ENCODE measurements at regions not wholly inside any gene's neighbourhood (a gene's known extent, or its start where the extent isn't known, plus 50 kb on each side); places are given as distances from the start of the nearest gene placed in this dataset.
"Not testable (repeated sequence)": the region's sequence is repeated elsewhere in the genome, so short reads cannot be mapped to it uniquely, and the experiment has no call there.

DNA sequence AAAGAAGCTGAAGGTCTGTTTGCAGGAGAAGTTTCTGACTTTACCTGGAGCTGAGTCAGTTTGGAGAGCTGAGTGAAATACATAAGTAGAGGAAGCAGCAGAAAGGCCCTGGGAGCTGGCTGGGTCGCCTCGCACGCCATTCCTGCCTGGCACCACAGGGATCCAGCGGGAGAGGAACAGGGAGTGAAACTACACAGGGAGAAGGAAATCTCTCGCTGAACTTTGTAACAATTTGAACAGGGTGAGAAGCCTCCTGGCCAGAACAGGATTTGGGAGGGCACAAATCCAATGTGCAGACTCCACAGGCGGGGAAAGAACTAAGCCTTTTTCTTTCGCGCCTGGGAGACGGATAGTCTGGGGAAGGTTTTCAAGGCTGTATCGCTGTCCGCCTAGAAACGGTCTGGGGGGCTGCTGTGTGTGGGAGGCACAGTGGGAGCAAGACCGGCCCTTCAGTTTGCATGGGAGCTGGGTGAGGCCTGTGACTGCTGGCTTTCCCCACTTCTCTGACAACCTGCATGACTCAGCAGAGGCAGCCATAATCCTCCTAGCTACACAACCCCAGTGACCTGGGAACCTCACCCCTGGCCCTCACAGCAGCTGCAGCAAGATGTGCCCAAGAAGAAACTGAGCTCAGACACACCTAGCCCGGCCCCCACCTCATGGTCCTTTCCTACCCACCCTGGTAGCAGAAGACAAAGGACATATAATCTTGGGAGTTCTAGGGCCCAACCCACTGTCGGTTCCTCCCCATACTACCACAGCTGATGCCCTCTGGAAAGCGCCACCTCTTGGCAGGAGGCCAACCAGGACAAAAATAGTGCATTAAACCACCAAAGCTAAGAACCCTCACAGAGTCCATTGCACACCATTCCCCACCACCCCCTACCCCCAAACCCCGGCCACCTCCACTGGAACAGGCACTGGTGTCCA lies 778.6 kb downstream of the KCNJ2 start:
- no CpG with 5 or more reads among the region's 17 CpGs for WGBS (ENCODE audit: extremely low coverage, insufficient coverage, insufficient read length)
- H3K79me1 ChIP-seq (ENCODE audit: low read length), result no peaks in the 10 kb centered on the region
- H3K4me1 ChIP-seq (ENCODE audit: control insufficient read depth in 1 of 2, insufficient read depth in 2 of 2, low read length in 2 of 2), result no peaks in the 10 kb centered on the region
- no peaks in the 10 kb centered on the region for H3K36me3 ChIP-seq (ENCODE audit: control insufficient read depth in 1 of 2, insufficient read depth in 2 of 2, low read length in 2 of 2)
- peaks cover 3% of the 10 kb centered on the region for H3K9me3 ChIP-seq (ENCODE audit: insufficient read depth, low read depth, low read length)
- no peak overlapping the region for H3K14ac ChIP-seq (ENCODE audit: low read length)
- no peak overlapping the region for H4K91ac ChIP-seq (ENCODE audit: low read depth, low read length)
- no peaks in the 10 kb centered on the region for H3K27me3 ChIP-seq (ENCODE audit: insufficient read depth, low read length)
- H2BK120ac ChIP-seq (ENCODE audit: insufficient read depth, low read length, poor library complexity), result peak overlapping the region; percentile 13
- H3K23ac ChIP-seq (ENCODE audit: low read length), result no peak overlapping the region
- H3K9ac ChIP-seq (ENCODE audit: low read length), result no peak overlapping the region
- H4K12ac ChIP-seq (ENCODE audit: low read depth, low read length), result no peak overlapping the region
- no peak overlapping the region for H4K8ac ChIP-seq (ENCODE audit: low read depth, low read length)
- no peaks in the 10 kb centered on the region for H3K79me2 ChIP-seq (ENCODE audit: control insufficient read depth, insufficient read depth, low read length, poor library complexity)
- H2AFZ ChIP-seq (ENCODE audit: insufficient read depth, low read length, poor library complexity), result no peak overlapping the region
- no peak overlapping the region for H3K4me3 ChIP-seq (ENCODE audit: low read depth, low read length)
- no peak overlapping the region for H3K4me2 ChIP-seq (ENCODE audit: low read length)
- H3K4ac ChIP-seq (ENCODE audit: low read depth, low read length), result no peak overlapping the region
- H3K18ac ChIP-seq (ENCODE audit: low read length), result no peak overlapping the region
- no peak overlapping the region for H2AK5ac ChIP-seq (ENCODE audit: low read length)
- DNase-seq, result no peak
- no peak overlapping the region for H2BK5ac ChIP-seq (ENCODE audit: low read depth, low read length, poor library complexity)
- no peak overlapping the region for H3K27ac ChIP-seq (ENCODE audit: low read depth, low read length)
- no peak overlapping the region for H2BK12ac ChIP-seq (ENCODE audit: low read length)

DNA sequence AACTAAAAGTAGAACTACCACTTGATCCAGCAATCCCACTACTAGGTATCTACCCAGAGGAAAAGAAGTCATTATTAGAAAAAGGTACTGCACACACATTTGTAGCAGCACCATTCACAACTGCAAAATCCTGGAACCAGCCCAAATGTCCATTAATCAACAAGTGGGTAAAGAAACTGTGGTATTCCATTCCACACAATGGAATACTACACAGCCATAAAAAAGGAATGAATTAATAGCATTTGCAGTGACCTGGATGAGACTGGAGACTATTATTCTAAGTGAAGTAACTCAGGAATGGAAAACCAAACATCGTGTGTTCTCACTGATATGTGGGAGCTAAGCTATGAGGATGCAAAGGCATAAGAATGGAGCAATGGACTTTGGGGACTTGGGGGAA lies 783.8 kb downstream of the KCNJ2 start:
- not testable (repeated sequence) for H3K23ac ChIP-seq (ENCODE audit: low read length); H4K91ac ChIP-seq (ENCODE audit: low read depth, low read length); H2BK5ac ChIP-seq (ENCODE audit: low read depth, low read length, poor library complexity); H3K9ac ChIP-seq (ENCODE audit: low read length); DNase-seq; H3K4me2 ChIP-seq (ENCODE audit: low read length); H3K4me3 ChIP-seq (ENCODE audit: low read depth, low read length); H4K12ac ChIP-seq (ENCODE audit: low read depth, low read length); H3K27me3 ChIP-seq (ENCODE audit: insufficient read depth, low read length); H3K18ac ChIP-seq (ENCODE audit: low read length); H4K8ac ChIP-seq (ENCODE audit: low read depth, low read length); H2AK5ac ChIP-seq (ENCODE audit: low read length); H3K4me1 ChIP-seq (ENCODE audit: control insufficient read depth in 1 of 2, insufficient read depth in 2 of 2, low read length in 2 of 2); H3K9me3 ChIP-seq (ENCODE audit: insufficient read depth, low read depth, low read length); H2BK120ac ChIP-seq (ENCODE audit: insufficient read depth, low read length, poor library complexity); H3K36me3 ChIP-seq (ENCODE audit: control insufficient read depth in 1 of 2, insufficient read depth in 2 of 2, low read length in 2 of 2); H3K27ac ChIP-seq (ENCODE audit: low read depth, low read length); H2BK12ac ChIP-seq (ENCODE audit: low read length); H3K79me1 ChIP-seq (ENCODE audit: low read length); H2AFZ ChIP-seq (ENCODE audit: insufficient read depth, low read length, poor library complexity); H3K79me2 ChIP-seq (ENCODE audit: control insufficient read depth, insufficient read depth, low read length, poor library complexity); H3K4ac ChIP-seq (ENCODE audit: low read depth, low read length); H3K14ac ChIP-seq (ENCODE audit: low read length)
- whole genome bisulfite sequencing (ENCODE audit: extremely low coverage, insufficient coverage, insufficient read length), result no CpG with 5 or more reads among the region's 1 CpG

DNA sequence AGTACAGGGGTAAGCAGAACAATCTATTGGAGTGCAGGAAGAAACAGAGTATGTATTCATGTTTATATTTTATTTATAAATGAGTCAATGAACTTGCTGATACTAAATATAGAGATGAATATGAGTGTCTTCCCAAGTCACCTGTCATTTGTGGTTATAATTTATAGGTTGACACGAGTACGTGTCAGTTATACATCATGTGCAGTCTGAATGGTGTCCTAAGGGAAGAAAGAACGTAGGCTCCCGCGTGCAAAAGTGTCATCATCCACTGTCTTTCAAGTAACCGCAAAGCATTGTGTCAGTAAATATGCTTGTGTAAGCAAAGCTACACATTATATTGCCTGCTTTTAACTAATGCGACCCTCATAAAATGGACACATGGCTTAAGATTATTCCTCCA lies 786.1 kb downstream of the KCNJ2 start:
- Histone ChIP-seq H3K27ac (ENCODE audit: low read depth, low read length) (no peak overlapping the region), H2BK120ac (ENCODE audit: insufficient read depth, low read length, poor library complexity) (no peak overlapping the region), H3K9me3 (ENCODE audit: insufficient read depth, low read depth, low read length) (no peaks in the 10 kb centered on the region), H3K79me1 (ENCODE audit: low read length) (no peaks in the 10 kb centered on the region), H3K4me2 (ENCODE audit: low read length) (no peak overlapping the region), H3K4ac (ENCODE audit: low read depth, low read length) (no peak overlapping the region), H3K18ac (ENCODE audit: low read length) (no peak overlapping the region), H4K91ac (ENCODE audit: low read depth, low read length) (no peak overlapping the region), H4K8ac (ENCODE audit: low read depth, low read length) (no peak overlapping the region), H3K9ac (ENCODE audit: low read length) (no peak overlapping the region), H3K14ac (ENCODE audit: low read length) (no peak overlapping the region), H3K4me1 (ENCODE audit: control insufficient read depth in 1 of 2, insufficient read depth in 2 of 2, low read length in 2 of 2) (no peaks in the 10 kb centered on the region), H2BK5ac (ENCODE audit: low read depth, low read length, poor library complexity) (no peak overlapping the region), H2AFZ (ENCODE audit: insufficient read depth, low read length, poor library complexity) (no peak overlapping the region), H3K27me3 (ENCODE audit: insufficient read depth, low read length) (no peaks in the 10 kb centered on the region), H2AK5ac (ENCODE audit: low read length) (no peak overlapping the region), H3K36me3 (ENCODE audit: control insufficient read depth in 1 of 2, insufficient read depth in 2 of 2, low read length in 2 of 2) (no peaks in the 10 kb centered on the region), H4K12ac (ENCODE audit: low read depth, low read length) (no peak overlapping the region), H3K79me2 (ENCODE audit: control insufficient read depth, insufficient read depth, low read length, poor library complexity) (no peaks in the 10 kb centered on the region), H2BK12ac (ENCODE audit: low read length) (no peak overlapping the region), H3K23ac (ENCODE audit: low read length) (no peak overlapping the region), H3K4me3 (ENCODE audit: low read depth, low read length) (no peak overlapping the region)
- WGBS (ENCODE audit: extremely low coverage, insufficient coverage, insufficient read length), result no CpG with 5 or more reads among the region's 7 CpGs
- DNase-seq, result no peak

DNA sequence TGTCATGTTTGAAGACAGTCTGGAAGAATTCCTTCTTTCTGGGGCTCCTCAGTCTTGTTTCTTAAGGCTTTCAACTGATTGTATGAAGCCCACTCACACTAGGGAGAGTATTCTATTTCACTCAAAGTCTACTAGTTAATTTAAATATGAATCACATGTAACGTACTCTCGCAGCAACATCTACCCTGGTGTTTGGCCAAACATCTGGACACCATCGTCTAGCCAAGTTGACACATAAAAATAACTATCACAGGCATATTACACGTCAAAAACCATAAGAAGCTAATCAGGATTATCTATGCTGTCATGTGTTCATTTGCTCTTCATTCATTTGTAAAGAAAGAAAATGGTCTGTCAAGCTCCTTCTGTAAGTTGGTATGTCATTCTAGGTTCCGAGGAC lies 787.4 kb downstream of the KCNJ2 start:
- no CpG with 5 or more reads among the region's 5 CpGs for WGBS (ENCODE audit: extremely low coverage, insufficient coverage, insufficient read length)
- no peak overlapping the region for H3K18ac ChIP-seq (ENCODE audit: low read length)

More for the DNA sequence above, 787.4 kb downstream of the KCNJ2 start:
- no peaks in the 10 kb centered on the region for H3K27me3 ChIP-seq (ENCODE audit: insufficient read depth, low read length)
- H2AFZ ChIP-seq (ENCODE audit: insufficient read depth, low read length, poor library complexity), result no peak overlapping the region
- H2BK5ac ChIP-seq (ENCODE audit: low read depth, low read length, poor library complexity), result no peak overlapping the region
- H3K36me3 ChIP-seq (ENCODE audit: control insufficient read depth in 1 of 2, insufficient read depth in 2 of 2, low read length in 2 of 2), result no peaks in the 10 kb centered on the region
- H2BK120ac ChIP-seq (ENCODE audit: insufficient read depth, low read length, poor library complexity), result no peak overlapping the region
- no peak overlapping the region for H3K4me2 ChIP-seq (ENCODE audit: low read length)
- no peak overlapping the region for H3K14ac ChIP-seq (ENCODE audit: low read length)
- no peak overlapping the region for H3K27ac ChIP-seq (ENCODE audit: low read depth, low read length)
- no peaks in the 10 kb centered on the region for H3K79me2 ChIP-seq (ENCODE audit: control insufficient read depth, insufficient read depth, low read length, poor library complexity)
- no peaks in the 10 kb centered on the region for H3K9me3 ChIP-seq (ENCODE audit: insufficient read depth, low read depth, low read length)
- H4K8ac ChIP-seq (ENCODE audit: low read depth, low read length), result no peak overlapping the region
- H2BK12ac ChIP-seq (ENCODE audit: low read length), result no peak overlapping the region
- H4K12ac ChIP-seq (ENCODE audit: low read depth, low read length), result no peak overlapping the region
- no peak overlapping the region for H3K23ac ChIP-seq (ENCODE audit: low read length)
- H3K79me1 ChIP-seq (ENCODE audit: low read length), result no peaks in the 10 kb centered on the region
- no peak overlapping the region for H2AK5ac ChIP-seq (ENCODE audit: low read length)
- H3K4me3 ChIP-seq (ENCODE audit: low read depth, low read length), result no peak overlapping the region
- H3K4ac ChIP-seq (ENCODE audit: low read depth, low read length), result no peak overlapping the region
- no peak overlapping the region for H3K9ac ChIP-seq (ENCODE audit: low read length)
- no peaks in the 10 kb centered on the region for H3K4me1 ChIP-seq (ENCODE audit: control insufficient read depth in 1 of 2, insufficient read depth in 2 of 2, low read length in 2 of 2)
- DNase-seq, result no peak
- no peak overlapping the region for H4K91ac ChIP-seq (ENCODE audit: low read depth, low read length)
